Superior temporal gyrus (tissue), 1 donor: ENCODE measurements at regions not wholly inside any gene's neighbourhood (a gene's known extent, or its start where the extent isn't known, plus 50 kb on each side); places are given as distances from the start of the nearest gene placed in this dataset.

Source experiments
- DNase-seq: peaks from one replicate; pipeline ENCODE4 v3.0.0-alpha.2; 2016; ENCODE audit errors: extremely low spot score

DNA sequence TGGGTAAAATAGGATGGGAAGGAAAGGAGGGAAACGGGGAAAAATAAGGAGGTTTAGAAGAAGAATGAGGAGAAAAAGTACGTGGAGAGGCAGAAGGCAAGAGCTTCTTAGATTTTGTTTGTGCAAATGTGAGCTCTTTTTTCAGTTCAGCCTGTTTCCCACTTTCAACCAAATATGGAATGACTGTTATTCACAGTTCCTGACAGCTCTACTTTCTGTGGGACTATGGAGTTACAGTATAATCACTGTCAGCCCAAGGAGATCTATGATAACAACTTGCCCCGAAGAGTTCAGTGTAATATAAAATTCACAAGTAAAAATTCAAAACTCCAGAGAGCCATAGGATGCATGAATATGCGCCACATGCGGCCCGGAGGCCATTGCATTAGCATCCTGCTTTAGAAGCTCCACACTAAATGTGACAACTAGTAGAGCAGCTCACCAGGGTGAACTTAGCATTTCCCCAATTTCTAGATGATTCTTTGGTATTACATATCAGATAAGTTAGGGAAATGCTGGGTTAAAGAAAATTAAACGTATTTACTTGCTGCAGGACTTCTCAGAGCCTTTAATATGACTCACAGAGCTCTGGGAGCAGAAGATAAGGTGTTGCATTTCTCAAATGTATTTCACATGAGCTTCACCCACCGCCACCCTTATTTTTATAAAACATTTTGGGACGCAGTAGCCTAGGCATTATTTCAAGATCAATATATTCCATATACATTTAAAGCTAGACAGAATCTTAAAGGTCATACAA is 234.6 kb downstream of the EBLN2 start:
- DNase-seq = no peak

DNA sequence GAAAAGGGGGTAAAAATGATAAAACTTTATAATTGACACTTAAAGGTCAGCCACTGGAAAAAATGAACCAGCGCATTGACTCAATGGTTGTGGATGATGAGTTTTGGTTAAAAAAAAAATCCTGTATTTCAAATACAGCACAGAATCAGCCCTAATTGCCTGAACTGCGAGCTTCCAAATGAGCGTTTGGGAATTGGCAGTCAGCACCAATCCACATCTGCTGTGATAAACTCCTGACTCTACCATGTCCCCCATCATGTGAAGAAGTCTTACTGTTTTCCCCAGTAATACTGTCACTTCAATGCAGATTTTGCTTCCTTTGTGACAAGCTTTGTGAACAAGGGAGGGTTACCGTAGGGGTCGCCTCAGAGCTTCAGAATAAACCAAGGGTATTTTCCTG is 235.4 kb downstream of the EBLN2 start:
- DNase-seq = no peak

GRCh38 chr3:73298243-73299183 is 237.1 kb downstream of the EBLN2 start:
- no peak for DNase-seq

- DNase-seq = no peak
These were observed 237.8 kb downstream of the EBLN2 start for GRCh38 chr3:73299184-73299691.

- DNase-seq = no peak
These were observed 252.9 kb downstream of the EBLN2 start for GRCh38 chr3:73314151-73314951.

DNA sequence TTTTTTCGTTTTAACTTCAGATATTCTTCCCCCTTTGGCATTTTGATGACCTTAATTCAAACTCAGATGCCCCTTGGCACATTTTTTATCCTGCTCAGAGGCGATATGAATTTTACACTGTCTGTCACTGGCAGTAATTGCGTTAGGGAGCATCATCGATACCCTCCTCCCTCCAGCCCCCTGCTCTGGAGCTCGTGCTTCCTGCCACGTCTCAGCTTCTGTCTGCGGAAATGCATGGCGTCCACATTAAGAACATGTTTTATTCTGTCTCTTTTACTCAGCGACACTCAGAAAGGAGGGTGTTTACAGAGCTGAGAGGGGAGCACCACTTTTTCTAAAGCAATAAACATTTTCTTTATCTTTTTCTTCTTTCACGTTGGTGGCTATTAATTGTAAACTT is 254.2 kb downstream of the EBLN2 start:
- DNase-seq = no peak

GRCh38 chr3:73319179-73319769 is 257.8 kb downstream of the EBLN2 start:
- no peak for DNase-seq

GRCh38 chr3:73321286-73321999 is 260.0 kb downstream of the EBLN2 start:
- no peak for DNase-seq

- DNase-seq = no peak
These were observed 263.0 kb downstream of the EBLN2 start for GRCh38 chr3:73324203-73325155.

DNA sequence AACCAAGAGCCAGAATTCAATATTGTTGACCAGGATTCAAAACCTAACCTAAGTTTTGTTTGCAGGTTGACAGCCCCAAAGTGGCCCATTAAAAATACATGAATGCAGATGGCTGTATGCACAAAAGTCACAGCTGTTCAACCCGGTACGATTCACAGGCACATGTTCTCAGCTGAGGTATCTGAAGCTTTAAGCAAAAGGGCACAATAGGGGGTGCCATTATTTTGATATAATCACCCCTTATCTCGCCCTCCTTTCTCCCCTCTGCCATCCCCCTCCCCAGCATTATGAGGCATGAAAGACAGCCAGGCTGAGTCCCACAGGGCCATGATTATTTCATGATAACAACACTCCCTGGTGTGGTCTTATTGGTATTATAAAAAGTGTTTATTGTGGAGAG is 264.9 kb downstream of the EBLN2 start:
- no peak for DNase-seq

- no peak for DNase-seq
These were observed 265.6 kb downstream of the EBLN2 start for GRCh38 chr3:73327052-73327451.
